Suprapubic skin (tissue), 4 donors: ENCODE measurements at regions not wholly inside any gene's neighbourhood (a gene's known extent, or its start where the extent isn't known, plus 50 kb on each side); places are given as distances from the start of the nearest gene placed in this dataset.

Source experiments
- DNase-seq, 2 donors: peaks; one replicate each; pipeline ENCODE4 v3.0.0-alpha.2; 2019; ENCODE audit warnings: low spot score in 2 of 2
- H3K27ac ChIP-seq: fragments of 200-600 bp; sonication (generic); one replicate; pipeline ENCODE4 v1.5.1; 2019
- H3K27me3 ChIP-seq: fragments of 200-600 bp; sonication (generic); one replicate; pipeline ENCODE4 v1.5.1; 2019
- H3K36me3 ChIP-seq: fragments of 200-600 bp; sonication (generic); one replicate; pipeline ENCODE4 v1.5.1; 2019
- H3K4me1 ChIP-seq: fragments of 200-600 bp; sonication (generic); one replicate; pipeline ENCODE4 v1.5.1; 2019
- H3K4me3 ChIP-seq: fragments of 200-600 bp; sonication (generic); one replicate; pipeline ENCODE4 v1.5.1; 2019; ENCODE audit warnings: mild to moderate bottlenecking
- H3K9me3 ChIP-seq: fragments of 200-600 bp; sonication (generic); one replicate; pipeline ENCODE4 v1.5.1; 2019
- EP300 ChIP-seq: sonication (generic); formaldehyde crosslinking; IDR thresholded peaks from one replicate; pipeline ENCODE4 v1.6.1; 2017; ENCODE audit warnings: antibody characterized with exemption
- POLR2A ChIP-seq, 2 donors: fragments of 450-650 bp; IDR thresholded peaks; one replicate each; pipeline ENCODE4 v1.6.1; 2017; ENCODE audit warnings: antibody characterized with exemption in 2 of 2, mild to moderate bottlenecking in 2 of 2, moderate library complexity in 2 of 2
- POLR2AphosphoS5 ChIP-seq, 3 donors: sonication (generic); formaldehyde crosslinking; IDR thresholded peaks; one replicate each; pipeline ENCODE4 v1.6.1; 2017; ENCODE audit warnings: antibody characterized with exemption in 3 of 3
- WGBS: methylation state at CpG from one replicate; pipeline ENCODE4 v1.1.5; 2018; 5-methylcytosine and 5-hydroxymethylcytosine counted together
- TF ChIP-seq, protein P1 (sequence below), 2 donors: fragments of 200-600 bp in 1 of 2; fragments of 450-650 bp in 1 of 2; sonication (generic) in 1 of 2; IDR thresholded peaks; one replicate each; pipeline ENCODE4 v1.5.1; 2016 to 2019; ENCODE audit warnings: antibody characterized with exemption in 2 of 2, mild to moderate bottlenecking in 1 of 2, moderate library complexity in 1 of 2

DNA sequence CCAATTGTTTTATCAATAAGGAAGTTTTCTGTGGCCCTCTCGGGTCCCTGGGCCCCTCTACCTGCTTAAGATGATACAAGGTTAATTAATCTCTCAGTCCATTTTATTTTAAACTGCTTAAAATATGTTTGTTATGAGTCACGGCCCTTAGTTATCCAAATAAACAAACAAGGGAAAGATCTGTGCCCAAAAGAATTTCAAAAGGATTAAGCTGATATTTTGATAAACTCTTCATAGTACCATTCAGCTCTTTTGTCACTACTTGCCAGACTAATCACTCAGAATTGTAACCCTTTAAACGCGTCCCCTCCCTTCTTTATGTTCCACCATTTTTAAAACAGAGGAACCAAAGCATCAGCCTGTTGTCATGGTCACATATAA lies 144.7 kb upstream of the STK17B start:
- TF ChIP-seq, protein P1, sequence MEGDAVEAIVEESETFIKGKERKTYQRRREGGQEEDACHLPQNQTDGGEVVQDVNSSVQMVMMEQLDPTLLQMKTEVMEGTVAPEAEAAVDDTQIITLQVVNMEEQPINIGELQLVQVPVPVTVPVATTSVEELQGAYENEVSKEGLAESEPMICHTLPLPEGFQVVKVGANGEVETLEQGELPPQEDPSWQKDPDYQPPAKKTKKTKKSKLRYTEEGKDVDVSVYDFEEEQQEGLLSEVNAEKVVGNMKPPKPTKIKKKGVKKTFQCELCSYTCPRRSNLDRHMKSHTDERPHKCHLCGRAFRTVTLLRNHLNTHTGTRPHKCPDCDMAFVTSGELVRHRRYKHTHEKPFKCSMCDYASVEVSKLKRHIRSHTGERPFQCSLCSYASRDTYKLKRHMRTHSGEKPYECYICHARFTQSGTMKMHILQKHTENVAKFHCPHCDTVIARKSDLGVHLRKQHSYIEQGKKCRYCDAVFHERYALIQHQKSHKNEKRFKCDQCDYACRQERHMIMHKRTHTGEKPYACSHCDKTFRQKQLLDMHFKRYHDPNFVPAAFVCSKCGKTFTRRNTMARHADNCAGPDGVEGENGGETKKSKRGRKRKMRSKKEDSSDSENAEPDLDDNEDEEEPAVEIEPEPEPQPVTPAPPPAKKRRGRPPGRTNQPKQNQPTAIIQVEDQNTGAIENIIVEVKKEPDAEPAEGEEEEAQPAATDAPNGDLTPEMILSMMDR (IDR thresholded peaks at IDR 0.05) = no peak
- no peak for TF ChIP-seq POLR2A (IDR thresholded peaks at IDR 0.05)
- TF ChIP-seq POLR2AphosphoS5 (IDR thresholded peaks at IDR 0.05) = no peak
- no peak for TF ChIP-seq EP300
- no peaks in the 10 kb centered on the region for H3K27me3 ChIP-seq
- H3K4me1 ChIP-seq = no peaks in the 10 kb centered on the region
- 90% methylated on average over 4 of the region's 4 CpGs for WGBS
- H3K9me3 ChIP-seq = no peaks in the 10 kb centered on the region
- H3K27ac ChIP-seq = no peak overlapping the region
- H3K36me3 ChIP-seq = no peaks in the 10 kb centered on the region
- H3K4me3 ChIP-seq = no peak overlapping the region
- DNase-seq = no peak

DNA sequence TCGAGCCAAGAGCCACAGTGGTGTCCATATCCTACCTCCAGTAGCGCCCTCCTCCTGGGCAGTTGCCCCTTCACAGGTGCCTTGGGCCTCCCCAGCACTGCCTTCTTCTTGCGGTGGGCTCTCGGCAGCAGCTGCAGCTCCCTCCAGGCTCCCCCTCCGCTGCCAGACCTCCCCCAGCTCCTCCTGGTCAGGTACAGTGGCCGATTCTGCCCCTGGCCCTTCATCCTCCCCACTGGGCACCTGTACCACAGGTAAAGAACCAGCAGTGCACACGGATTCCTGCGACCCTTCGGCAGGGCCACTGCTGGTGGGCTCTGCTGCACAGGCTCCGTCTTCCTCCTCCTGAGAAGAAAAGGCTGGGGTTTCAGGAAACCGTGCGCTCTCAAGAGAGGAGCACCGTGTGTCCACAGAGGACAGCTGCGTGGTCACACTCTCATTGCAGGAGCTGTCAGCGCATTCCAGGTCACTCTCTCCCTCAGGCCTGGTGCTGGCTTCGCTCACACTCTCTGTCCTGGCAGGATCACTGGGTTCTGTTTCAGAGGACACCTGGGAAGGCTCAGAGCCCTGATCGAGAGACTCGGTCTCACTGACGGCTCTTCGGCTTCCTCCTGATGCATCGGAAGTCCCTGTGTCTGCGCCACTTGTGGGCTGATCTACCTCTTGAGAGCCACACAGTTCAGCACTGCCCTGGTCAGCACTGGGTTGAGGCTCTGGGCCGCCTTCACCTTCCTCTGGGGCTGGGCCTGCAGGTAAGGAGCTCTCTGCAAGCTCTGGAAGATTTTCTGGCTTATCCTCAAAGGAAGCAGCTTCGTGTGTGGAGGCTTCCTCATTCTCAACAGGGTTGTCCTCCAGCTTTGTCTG lies 147.4 kb upstream of the STK17B start:
- no peak for DNase-seq
- 95% methylated on average over 20 of the region's 24 CpGs for WGBS
- Histone ChIP-seq H3K27me3 (no peaks in the 10 kb centered on the region), H3K4me1 (no peaks in the 10 kb centered on the region), H3K4me3 (no peak overlapping the region), H3K36me3 (no peaks in the 10 kb centered on the region), H3K9me3 (no peaks in the 10 kb centered on the region), H3K27ac (no peak overlapping the region)
- TF ChIP-seq POLR2A (IDR thresholded peaks at IDR 0.05) (no peak), EP300 (no peak), POLR2AphosphoS5 (IDR thresholded peaks at IDR 0.05) (no peak)
- TF ChIP-seq, protein P1 (IDR thresholded peaks at IDR 0.05) = no peak

DNA sequence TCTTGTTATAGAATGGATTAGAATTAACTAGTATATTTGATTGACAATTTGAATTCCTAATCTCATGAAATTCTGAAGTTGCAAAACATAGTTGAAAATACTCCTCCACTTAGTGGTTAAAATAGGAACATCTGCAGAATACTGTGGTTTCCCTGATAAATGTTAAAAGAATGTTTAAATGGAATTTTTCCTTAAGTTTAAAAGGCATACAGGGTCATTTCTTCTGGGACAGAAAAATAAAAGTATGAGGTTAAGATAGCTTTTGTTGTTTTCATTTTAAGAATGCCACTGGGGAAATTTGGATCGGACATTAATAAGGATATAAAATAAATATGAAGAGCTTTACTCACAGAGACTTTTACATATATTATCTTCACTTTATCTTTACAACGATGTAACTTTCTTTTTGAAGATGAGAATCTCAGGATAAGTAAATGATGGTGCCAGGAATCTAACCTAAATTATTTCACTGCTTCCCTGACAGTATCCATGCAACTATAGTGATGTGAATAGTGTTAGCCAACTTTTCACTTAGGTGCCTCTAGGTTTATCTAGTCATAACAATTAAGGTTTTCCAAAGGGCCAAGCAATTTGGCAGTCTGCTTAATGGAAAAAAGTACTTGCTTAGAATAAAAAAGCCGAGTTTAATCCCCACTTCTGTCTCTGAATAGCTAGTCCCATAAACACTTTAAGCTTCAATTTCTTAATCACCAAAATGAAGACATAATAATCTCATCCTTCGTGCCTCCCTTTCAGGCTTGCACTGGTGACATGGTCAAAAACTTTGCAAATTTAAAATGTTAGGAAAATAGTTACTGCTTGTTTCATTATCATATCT lies 151.8 kb upstream of the STK17B start:
- Histone ChIP-seq H3K4me1 (no peaks in the 10 kb centered on the region), H3K27me3 (no peaks in the 10 kb centered on the region), H3K9me3 (no peaks in the 10 kb centered on the region), H3K36me3 (no peaks in the 10 kb centered on the region), H3K4me3 (no peak overlapping the region), H3K27ac (no peak overlapping the region)
- no peak for DNase-seq
- WGBS = 61% methylated on average over 4 of the region's 4 CpGs
- TF ChIP-seq, protein P1 (IDR thresholded peaks at IDR 0.05) = no peak
- TF ChIP-seq POLR2A (IDR thresholded peaks at IDR 0.05) (no peak), POLR2AphosphoS5 (IDR thresholded peaks at IDR 0.05) (no peak), EP300 (no peak)

DNA sequence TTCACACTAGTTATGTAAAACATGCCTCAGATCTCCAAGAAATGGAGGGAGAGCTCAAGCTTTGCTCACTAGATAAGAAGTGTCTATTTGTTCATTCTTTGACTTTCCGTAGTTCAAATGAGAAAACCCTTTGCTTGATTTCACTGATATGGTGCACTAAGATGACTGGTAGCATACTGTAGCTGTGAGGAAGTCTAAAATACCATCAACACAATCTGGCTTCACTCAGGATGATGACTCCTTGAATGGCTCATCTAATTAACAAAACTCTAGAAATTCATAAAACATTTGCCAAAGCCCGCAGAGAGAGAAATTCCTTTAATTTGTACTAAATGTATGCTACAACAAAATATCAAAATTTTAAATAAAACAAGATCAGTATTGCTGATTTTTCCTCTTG lies 152.8 kb upstream of the STK17B start:
- no peaks in the 10 kb centered on the region for H3K4me1 ChIP-seq
- TF ChIP-seq EP300 = no peak
- TF ChIP-seq, protein P1 (IDR thresholded peaks at IDR 0.05) = no peak
- TF ChIP-seq POLR2A (IDR thresholded peaks at IDR 0.05) = no peak
- TF ChIP-seq POLR2AphosphoS5 (IDR thresholded peaks at IDR 0.05) = no peak
- 89% methylated on average over 2 of the region's 2 CpGs for WGBS
- no peak overlapping the region for H3K4me3 ChIP-seq
- H3K36me3 ChIP-seq = no peaks in the 10 kb centered on the region
- no peak overlapping the region for H3K27ac ChIP-seq
- DNase-seq = no peak
- H3K9me3 ChIP-seq = no peaks in the 10 kb centered on the region
- H3K27me3 ChIP-seq = no peaks in the 10 kb centered on the region

DNA sequence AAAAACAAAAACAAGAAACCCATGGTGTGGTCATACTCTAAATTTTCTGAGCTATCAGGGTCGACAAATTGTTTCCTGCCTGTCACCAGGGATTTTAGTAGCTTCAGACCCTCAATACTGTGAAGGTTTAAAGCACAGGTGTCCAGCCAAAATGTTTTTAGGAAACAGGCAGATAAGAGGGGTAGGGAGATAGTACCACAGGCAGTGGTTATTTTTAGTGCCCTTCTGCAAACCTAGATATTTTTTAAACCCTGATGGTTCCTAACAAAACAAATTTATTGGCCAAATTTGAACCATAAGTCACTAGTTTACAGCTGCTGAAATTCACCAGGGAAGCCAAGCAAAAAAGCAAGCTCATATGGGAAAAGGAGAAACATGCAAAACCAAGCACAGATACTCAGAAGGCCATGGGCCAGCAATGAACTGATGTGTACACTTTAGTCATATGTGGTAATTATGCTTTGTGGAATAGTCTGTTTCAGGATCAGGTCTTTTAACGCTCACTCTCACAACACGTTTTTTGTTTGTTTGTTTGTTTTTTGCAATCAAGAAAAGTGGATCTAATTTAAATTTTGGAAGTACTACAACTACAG lies 156.8 kb upstream of the STK17B start:
- Histone ChIP-seq H3K36me3 (no peaks in the 10 kb centered on the region), H3K9me3 (no peaks in the 10 kb centered on the region), H3K27me3 (no peaks in the 10 kb centered on the region), H3K27ac (no peak overlapping the region), H3K4me1 (peaks cover 7% of the 10 kb centered on the region), H3K4me3 (no peak overlapping the region)
- DNase-seq = no peak
- 76% methylated on average over 3 of the region's 3 CpGs for WGBS
- TF ChIP-seq EP300 (no peak), POLR2AphosphoS5 (IDR thresholded peaks at IDR 0.05) (no peak), POLR2A (IDR thresholded peaks at IDR 0.05) (no peak)
- TF ChIP-seq, protein P1 (IDR thresholded peaks at IDR 0.05) = no peak
